MV-4-11 (cell line): ENCODE measurements at regions not wholly inside any gene's neighbourhood (a gene's known extent, or its start where the extent isn't known, plus 50 kb on each side); places are given as distances from the start of the nearest gene placed in this dataset.
A peak's percentile ranks its signal among the peaks of the same experiment; 100 is the strongest.

Experiments used
- DNase-seq: peaks from one replicate; lab custom pipeline; 2025; lab: John Stamatoyannopoulos, UW

DNA sequence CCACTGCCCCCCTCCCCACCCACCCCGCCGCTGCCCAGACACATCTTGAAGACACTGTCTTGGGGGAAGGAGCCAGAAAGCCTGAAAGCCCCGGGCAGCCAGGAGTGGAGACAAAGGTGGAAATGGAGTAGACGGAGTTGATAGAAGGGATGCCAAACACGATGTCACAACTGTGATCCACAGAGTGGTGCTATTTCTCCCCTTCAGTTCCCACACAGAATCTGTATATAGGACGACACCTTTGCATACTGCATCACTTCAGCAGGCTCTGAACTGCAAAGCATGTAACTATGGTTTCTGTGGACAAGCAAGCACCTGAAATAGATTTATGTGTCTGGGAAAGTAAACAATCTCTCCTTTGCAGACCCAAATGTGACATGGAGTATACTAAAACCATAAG is 56.4 kb upstream of the F13A1 start:
- no peak for DNase-seq

DNA sequence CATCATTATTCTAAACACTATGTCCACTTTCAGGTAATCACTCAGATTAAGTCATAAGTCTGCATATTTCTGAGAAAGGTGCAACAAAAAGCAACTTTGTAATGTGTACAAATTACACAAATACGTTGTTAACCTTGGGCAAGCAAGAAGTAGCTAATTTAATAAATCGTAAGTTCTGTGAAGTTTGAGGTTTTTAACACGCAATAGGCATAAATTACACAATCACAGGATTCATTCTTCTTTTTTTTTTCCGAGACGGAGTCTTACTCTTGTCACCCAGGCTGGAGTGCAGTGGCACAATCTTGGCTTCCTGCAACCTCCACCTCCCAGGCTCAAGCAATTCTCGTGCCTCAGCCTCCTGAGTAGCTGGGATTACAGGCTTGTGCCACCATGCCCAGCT is 57.2 kb upstream of the F13A1 start:
- peak; percentile 44 for DNase-seq

DNA sequence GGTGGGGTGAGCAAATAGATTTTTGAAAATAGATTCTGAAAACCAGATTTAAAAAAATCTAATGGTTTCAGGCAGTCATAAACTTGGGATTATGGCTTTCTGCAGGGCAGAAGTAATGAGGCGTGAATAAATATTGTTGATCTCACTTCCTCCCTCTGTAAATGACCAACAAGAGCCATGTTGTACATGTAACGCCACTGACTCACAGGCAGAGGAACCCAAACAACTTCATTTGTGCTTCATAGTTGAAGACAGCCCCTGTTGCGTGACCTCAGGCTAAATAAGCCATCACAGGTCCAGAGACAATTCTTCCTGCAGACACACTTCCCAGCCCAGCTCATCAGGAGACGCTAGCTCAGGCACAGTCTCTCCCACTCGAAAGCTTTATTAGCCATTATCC is 59.1 kb upstream of the F13A1 start:
- DNase-seq, result peak; percentile 74

DNA sequence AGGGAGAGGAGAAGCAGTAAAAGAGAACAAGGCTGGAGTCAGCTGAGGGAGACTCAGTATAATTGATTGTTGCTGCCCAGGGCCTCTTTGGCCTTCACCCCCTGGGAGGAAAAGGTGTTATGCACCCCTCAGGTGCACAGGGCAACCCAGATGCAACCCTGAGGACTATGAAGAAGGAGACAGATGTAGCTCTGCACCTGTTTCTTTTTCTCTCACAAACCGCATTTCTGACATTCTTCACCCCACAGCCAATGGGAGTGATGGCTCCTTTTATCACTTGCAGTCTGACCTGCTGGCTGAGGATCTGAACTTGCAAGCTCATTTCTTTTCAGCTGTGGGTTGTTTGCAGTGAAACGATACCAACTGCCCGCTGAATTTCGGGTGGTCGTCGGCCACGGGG is 64.1 kb upstream of the F13A1 start:
- DNase-seq, result no peak

DNA sequence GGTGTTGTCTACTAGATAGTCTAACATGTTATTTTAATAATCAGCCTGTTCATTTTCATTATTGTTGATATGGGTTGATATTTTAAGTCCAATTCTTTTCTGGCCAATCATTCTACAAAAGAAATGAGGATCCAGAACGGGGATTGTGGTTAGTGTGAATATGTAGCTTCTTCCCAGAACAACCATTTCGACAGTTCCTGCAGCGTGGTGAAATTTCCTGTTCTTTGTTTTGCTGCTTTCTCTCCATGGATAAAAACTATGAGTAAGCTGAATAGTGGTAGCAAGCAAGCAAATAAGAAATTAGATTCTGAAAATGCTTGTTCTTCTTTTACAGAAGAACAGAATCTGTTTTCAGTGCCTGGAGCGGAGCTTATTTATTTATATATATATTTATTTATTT is 65.5 kb upstream of the F13A1 start:
- peak; percentile 94 for DNase-seq

DNA sequence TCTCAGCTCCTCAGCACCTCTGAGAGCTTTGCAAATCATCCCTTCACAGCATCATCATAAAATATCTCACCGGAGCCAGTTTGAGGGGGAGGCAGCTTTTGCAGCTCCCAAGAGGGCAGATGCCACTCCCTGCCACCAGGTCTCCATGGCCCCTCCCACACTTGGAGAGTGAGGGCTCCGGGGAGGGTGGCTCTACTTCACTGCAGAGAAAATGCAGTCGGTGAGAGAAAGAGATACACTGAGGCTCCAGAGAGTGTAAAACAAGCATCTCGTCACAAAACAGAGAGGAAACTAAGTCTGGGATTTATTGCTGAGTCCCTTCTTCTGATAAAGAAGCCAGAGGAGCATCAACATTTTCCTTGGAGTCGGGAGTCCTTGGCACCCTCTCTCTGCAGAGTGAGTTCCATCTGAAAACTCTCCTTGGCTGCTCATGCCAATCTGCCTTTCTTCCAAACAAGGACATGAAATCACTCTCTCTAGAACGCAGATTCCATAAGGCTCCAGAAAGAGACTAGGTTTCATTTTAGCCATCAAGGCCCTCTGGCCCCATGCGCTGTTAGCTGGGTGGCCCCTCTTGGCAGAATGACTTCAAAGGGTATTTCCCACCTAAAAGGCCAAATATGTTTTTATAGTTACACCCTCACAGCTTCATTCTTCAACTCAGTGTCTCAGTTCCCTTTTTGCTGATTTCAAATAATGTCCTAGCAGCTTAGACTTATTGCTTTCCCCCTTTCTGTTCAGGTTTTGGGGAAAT is 70.6 kb upstream of the F13A1 start:
- peak; percentile 32 for DNase-seq

DNA sequence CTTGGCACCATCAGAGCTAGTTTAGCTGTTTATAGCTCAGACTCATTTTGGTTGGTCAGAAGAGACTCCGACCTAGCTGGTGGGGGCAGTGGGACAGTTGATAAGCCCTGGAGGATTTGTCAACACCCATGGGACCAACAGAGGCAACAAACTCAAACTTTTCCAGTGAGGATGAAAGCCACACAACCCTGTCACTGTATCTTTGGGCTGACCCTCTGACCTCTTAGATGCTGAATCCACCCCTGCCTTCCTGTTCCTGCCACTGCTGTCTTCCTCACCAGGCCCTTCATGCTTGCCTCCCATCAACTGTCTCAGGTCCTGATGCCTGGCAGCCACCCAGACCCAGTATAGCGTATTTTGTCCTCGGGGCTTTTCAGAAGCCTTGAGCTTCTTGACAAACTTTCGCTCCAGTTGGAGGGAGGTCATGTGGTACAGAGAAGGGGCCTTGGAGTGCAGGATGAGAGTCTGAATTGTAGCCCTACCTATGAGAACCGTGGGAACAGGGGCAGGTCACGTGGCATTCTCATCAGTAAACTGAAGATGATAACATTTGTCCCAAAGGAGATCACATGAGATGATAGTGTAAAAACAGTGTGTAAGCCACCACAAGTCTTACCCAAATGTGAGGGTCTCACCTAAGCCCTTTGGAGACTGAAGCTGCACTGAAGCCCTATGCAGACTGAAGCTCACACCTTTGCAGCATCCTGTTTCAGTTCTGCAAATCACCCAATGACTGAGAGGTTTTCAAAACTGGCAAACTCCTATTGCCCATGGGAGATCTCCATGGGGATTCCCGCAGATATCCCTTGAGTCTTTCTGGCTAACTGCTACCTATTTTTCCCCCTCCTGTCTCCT is 72.0 kb upstream of the F13A1 start:
- DNase-seq, result no peak

DNA sequence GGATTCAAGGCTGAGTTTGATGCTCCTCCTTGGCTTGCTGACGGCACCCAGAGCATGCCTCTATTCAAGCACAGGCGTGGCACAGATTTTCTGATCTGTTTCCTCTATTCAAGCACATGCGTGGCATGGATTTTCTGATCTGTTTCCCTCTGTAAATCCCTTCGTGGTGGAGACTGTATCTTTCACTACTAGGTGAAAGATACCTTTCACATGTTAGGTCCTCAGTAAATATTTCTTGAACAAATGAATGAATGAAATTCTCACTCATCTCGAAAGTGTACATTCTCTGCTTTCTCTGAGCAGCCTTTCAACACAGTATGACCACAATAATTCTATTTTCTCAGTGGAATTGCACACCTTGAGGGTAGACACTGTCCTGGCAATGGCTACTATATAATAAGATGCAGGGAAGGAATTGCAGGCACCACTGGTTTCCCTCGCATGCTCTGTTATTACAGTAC is 72.6 kb upstream of the F13A1 start:
- no peak for DNase-seq

DNA sequence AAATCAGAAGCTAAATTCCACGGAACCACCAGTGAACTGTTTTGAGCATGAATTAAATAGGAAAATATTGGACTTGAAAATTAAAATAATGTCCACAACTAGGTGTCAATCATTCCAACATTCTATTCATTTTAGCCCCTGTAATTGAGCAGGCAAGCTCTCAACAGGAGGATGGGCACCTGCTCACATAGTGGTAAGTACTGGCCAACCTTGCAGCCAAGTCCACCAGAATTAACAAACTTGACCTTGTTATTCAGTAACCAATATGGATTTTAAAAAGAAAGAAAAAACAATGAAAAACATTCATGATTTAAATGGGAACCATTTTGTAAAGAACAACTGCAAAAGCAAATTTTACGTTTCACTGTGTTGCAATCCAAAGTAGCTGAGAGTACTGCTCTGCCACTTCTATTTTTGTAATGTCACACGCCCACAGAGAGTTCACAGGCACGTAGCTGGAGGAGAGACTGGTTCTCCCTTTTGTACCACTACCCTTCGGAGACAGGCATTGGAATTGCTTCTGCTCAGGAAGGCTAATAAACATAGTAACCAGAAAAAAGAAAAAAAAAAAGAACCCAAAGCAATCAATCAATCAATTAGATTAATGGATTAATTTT is 75.2 kb upstream of the F13A1 start:
- peak; percentile 92 for DNase-seq

DNA sequence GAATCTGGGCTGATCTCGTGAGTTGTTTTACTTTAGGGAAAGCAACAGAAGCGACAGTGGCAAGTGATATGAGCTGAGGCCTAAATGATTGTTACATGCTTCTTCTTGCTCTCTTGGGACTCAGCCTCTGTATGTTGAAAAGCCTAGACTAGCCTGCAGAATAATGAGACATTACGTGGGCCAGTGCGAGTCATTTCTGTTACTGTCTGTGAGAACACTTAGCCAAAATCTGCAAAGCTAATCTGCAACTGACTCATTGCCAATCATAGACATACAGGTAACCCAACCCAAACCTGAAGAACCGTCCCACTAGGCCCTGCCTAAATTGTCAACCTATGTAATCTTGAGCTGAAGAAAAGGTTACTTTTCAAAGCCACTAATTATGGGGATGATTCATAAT is 77.4 kb upstream of the F13A1 start:
- DNase-seq, result peak; percentile 64

DNA sequence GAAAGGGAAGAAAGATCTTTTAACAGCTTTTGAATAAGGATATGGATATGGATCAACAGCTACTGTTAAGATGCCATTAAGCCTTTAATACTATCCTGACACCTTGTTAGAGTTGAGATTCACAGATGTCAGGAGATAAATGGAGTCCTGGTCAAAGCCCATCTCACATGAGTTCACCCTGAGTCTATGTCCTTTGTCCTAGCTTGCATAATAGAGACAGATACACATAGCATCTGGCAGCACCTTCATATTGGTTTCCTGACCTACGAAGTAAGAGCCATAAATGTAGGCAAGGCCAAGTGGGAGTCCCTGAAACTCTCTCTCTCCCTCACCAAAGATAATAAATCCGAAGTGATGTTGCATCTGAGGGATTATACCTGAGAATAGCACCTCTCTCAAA is 79.1 kb upstream of the F13A1 start:
- no peak for DNase-seq

DNA sequence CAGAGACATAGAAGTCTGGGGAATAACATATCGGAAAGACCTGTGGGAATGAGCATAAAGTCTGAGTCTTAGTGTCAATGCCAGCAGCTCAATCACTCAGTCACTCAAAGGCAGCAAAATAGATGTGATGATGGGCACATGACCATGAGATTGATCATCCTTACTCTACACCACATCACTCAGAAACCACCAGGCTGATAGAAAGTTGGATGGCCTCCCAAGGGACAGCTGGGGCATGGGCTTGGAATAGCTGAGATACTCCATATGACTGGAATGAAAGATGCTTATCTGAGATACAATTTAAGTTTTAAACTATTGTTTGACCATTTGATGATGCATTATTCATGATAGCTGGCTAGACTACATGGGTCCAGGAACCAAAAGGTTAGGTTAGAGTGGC is 80.9 kb upstream of the F13A1 start:
- no peak for DNase-seq

DNA sequence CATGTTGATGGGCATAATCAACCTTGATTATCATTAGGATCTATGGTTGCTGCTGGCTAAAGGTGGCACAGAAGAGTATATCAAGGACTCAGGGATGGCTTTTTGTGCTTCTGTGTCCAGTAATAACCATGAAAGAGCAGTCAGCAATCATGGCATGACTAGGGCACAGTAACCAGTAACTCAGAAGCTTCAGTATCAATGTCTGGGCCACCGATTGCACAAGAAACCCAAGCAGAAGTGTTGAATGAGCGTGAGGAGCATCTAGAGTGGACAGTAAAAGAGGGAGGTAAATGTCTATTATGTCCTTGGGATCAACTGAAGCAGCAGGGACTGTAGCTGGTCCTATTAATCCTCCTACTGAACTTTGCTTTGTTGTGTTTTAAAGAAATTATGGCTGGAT is 81.5 kb upstream of the F13A1 start:
- DNase-seq, result peak; percentile 73

DNA sequence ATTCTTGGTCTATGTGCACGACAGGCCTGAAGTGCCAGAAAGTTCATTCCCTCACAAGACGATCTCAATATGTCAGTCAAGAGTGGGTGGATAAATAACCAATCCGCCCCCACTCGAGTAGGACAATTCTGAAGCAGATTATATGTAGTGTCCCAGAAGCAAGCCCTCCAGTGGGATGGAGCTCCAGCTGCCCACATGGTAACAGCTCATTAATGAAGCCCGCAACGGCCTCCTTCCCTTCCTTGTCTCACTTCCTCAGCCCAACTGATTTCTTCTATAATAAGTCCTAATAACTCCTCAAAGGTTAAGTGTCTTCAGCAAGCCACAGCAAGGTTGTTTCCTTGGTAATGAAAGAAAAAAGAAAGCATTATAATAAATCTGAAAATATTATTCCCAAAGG is 82.1 kb upstream of the F13A1 start:
- DNase-seq, result peak; percentile 84

DNA sequence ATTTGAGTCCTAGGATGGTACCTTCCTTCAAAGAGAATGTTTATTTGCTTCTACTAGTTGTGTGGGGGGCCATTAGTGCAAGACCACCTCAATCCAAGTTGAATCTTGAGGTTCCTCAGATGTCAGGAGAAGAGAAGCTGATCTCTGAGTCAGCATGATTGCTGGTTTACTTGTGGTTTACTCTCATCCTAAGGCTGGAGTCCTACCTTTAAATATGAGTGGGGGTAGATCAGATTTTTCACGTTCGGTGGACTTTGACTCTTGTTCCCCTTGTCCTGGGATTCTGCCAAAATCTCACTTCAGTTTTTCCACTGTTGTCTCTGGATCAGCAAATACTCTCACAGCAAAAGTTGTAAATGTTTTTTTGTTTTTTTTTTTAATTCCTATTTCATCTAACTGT is 84.6 kb upstream of the F13A1 start:
- DNase-seq, result peak; percentile 45

DNA sequence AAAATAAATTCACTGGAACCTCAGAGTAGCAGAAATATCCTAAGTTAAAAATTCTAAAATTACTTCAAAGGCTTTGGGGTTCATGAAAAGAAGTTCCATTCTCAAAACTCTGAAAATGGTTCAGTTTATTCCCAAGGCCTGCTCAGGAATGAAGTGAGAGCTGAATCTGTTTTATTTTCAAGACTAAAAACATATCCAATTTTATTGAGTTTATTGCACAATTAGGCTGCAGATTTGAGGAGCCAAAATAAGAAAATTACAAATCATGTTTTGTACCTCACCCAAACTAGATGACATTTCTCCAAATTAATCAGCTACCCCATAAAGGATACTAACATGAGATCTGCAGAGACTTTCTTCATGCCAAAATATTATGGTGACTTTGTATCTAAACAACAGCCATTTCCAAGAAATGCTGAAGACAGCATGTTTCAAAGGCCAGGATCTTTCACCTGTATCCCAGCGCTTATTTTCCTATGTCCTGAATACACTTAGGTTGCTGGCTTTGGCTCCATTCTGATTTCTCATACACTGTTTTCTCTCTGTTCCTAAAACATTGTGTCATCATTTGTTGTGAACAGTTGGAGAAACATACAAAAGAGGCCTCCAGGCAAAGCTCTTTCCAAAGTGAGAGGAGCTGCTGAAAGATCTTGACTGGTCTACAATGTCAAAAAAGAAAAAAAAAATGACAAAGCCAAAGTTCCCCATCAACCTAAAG is 85.7 kb upstream of the F13A1 start:
- no peak for DNase-seq

DNA sequence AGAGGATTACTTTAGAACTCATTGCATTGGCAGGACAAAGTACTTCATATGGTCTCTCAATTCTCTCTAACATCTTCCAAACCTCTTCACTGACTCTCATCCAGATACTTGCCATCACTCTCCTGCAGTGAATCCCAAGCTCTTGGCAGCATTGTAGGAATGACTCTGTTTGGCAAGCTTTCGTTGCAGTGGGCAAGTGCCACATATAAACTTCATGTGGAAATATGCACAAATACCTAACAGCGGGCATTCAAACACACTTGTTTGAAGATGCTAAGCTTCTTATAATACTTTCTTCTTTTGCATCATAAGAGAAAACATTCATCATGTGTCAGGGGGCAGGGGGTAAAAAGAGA is 86.2 kb upstream of the F13A1 start:
- DNase-seq, result no peak

DNA sequence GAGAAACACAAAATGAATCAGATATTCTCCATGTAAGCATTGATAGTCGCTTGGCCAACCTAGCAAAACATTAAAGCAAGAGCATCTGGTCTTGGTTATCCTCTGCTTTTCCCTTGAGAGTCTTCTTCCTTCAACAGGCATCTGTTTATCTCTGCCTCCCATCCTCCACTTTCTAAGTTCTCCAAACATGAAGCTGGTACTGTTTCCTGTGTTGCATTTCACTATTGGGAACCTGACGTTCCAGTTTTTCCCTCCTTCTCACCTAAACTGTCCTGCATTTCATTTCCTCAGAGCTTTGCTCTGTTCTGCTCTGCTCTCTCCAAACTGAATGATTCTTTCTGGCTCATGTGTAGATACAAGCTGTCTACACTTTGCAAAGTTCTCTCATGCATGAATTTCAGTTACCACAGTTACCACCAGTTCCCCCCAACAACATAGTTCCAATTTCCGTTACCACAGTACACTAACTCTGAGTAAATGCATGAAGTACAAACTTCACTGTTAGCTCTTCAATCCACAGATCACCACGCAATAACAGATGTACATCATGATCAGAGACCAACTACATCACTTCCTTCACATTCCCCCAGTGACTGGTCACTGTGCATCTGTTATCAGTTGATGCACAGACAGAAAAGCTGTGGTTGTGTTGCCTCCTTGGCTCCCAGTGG is 86.7 kb upstream of the F13A1 start:
- DNase-seq, result peak; percentile 88

DNA sequence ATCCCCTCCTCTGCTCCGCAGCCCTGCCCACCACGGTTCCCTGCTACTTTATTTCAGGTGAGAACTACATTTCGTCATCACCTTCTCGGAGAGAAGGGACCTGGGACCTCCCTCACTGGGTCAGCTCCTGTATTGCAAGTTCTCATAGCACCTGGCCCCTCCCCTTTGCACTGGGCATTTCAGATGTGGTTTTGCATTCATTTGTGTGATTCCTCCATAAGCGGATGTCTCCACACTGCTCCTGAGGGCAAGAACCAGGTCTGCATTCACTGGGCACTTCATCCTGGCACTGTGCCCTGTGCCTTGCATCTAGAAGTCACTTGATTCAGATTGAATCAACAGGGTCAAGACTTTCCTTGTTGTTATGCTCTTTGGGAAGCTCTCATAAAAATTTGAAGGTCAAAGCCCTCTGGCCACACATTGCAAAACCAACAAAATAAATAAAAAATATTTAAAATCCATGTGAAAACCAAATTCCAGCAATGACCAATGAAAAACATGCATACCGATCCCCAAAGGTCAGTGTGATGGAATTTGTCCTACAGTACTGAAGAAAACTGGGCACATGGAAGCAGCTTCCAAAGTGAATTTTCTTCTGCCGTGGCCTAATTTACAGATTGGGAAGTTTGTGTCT is 89.1 kb upstream of the F13A1 start:
- no peak for DNase-seq

DNA sequence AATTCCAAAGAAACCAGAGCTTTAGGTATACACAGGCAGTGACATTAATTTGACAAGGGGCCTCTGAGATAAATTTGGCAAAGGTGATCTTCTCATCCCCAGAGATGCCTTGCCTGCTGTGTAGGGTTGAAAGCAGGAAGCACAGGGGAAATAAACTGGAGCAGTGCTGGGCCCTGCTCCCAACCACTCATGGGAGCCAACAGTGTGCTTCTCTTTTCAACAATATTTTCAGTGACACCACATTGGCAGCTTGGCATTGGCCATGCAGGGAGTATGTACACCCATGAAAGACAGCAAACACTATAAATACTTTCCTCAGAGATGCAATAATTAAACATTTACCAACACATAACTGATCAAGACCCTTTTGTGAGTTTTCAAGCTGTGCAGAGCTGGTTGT is 90.7 kb upstream of the F13A1 start:
- no peak for DNase-seq

DNA sequence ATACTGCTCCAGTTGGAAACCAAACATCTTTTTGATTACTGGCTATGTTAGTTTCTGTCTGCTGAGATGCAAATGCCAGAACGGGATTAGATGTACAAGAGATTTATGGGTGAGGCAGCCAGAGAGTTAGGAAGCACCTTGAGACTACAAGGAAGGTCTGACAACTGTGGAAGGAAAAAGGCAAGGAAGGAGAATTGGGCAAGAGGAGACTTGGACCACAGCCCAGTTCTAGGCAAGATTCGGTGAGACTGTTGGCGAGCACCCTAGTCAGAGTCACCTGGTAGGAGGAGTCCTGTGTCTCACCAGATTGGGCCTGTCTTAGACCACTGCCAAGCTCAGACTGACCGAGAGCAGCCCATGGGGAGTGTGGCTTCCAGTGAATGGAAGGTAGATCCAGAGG is 91.8 kb upstream of the F13A1 start:
- no peak for DNase-seq
